AG20443 (cell line): ENCODE measurements at regions not wholly inside any gene's neighbourhood (a gene's known extent, or its start where the extent isn't known, plus 50 kb on each side); places are given as distances from the start of the nearest gene placed in this dataset.

Experiments
- DNase-seq: peaks from one replicate; pipeline ENCODE4 v3.0.0; 2012; ENCODE audit warnings: low spot score, mixed read lengths

DNA sequence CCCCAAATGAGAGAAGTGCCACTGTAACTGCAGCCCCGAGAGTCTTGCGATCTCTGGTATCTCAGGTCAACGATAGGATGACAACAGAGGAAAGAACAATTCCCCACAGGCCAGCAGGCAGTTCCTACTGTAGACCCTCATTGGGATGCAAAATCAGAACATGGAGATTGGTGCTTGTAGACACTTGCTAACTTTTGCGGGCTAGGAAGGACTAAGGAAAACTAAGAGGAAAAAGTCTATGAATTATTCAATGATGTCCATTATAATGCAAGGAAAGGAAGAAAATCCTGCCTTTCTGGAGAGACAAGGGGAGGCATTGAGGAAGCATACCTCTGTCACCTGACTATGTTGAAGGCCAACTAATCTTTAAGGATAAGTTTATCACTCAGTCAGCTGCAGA lies 51.9 kb upstream of the CWC22 start:
- DNase-seq = no peak

DNA sequence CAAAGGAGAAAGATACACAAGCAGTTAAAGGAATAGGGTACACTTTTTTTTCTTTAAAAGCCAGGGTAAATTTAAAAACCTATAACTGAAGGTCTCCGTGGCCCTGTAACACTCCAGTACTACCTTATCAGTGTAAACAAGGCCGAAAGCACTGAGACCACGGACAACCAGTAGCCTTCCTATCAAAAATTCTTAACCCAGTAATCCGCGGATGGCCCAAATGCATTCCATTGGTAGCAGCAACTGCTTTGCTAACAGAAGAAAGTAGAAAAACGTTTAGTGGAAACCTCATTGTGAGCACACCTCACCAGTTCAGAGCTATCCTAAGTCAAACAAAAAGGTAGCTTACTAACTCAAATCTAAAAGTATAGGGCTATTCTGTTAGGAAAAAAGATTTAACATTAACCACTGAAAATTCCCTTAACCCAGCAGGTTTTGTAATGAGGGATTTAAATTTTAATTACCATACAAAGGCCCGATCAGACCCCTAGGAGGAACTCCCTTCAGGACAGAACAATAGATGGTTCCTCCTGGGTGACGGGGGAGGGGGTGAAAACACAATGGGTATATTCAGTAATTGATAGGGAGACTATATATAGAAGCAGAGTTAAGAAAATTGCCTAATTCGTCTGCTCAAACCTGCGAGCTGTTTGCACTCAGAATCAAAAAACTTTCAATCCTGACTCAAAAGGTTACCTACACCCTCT lies 50.8 kb upstream of the CWC22 start:
- DNase-seq = no peak
